ENCODE measurements at regions not wholly inside any gene's neighbourhood (a gene's known extent, or its start where the extent isn't known, plus 50 kb on each side); places are given as distances from the start of the nearest gene placed in this dataset.

DNA sequence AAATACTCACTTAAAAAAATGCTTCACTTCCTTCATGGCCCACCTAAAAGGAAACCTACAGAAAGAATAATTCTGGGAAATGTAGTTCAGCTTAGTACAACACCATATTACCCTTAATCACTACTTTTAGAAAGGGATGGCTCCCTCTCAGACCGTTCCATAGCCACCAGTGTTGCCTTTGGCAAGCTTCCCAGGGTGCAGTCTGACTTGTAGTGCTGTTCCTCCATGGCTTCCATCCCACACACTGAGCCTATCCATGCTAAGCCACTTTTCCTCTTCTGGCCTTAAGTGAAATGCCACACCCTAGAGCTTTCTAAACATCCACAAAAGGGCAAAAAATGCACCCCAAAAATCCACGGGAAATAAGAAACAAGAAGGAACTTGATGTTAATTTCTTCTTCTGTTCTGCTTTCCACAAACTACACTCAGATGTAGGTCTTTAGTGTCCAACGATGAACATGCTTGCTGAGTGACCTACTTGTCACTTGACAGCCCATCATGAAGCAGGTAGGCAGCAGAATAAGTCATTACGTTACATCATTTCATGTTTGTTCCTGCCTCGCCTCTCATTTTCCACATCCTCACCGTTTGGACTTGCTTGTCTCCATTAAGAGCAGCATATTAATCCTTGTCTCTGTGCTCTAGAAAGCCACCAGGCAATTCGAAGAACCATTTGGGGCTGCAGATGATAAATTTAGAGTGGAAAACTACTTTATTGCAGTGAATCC, 391.1 kb upstream of the GRAMD2B start:
- no peak for TF ChIP-seq EZH2 (IDR thresholded peaks at IDR 0.05; ENCODE audit: borderline replicate concordance, low read depth, low read length, severe bottlenecking)
- no peak for TF ChIP-seq POLR2AphosphoS5 (IDR thresholded peaks at IDR 0.05; ENCODE audit: insufficient read depth, low read depth, low read length)

Data from endothelial cell of umbilical vein (primary cell).